H1 (cell line): ENCODE measurements at regions not wholly inside any gene's neighbourhood (a gene's known extent, or its start where the extent isn't known, plus 50 kb on each side); places are given as distances from the start of the nearest gene placed in this dataset.

Experiments
- EP300 ChIP-seq, 2 experiments: IDR thresholded peaks; 1 replicate in 1 of 2; 2 replicates in 1 of 2; pipeline ENCODE4 v1.6.1; 2011 to 2012; ENCODE audit warnings: low read depth in 2 of 2, low read length in 2 of 2, mild to moderate bottlenecking in 2 of 2, borderline replicate concordance in 1 of 2, inconsistent platforms in 1 of 2, moderate library complexity in 1 of 2
- EZH2 ChIP-seq: fragments of 200-600 bp; sonication (generic); IDR thresholded peaks from 2 replicates; pipeline ENCODE4 v1.7.1; 2012; ENCODE audit warnings: low read depth, mild to moderate bottlenecking, moderate library complexity, low read length, inconsistent platforms; ENCODE audit not compliant: severe bottlenecking
- JUN ChIP-seq: IDR thresholded peaks from 2 replicates; pipeline ENCODE4 v1.6.1; 2011; ENCODE audit warnings: low read depth, mild to moderate bottlenecking, improper control_type of control experiment, low read length
- MAX ChIP-seq: IDR thresholded peaks from 2 replicates; pipeline ENCODE4 v1.6.1; 2012; ENCODE audit warnings: inconsistent platforms
- POLR2A ChIP-seq, 2 experiments: IDR thresholded peaks; 1 replicate in 1 of 2; 2 replicates in 1 of 2; pipeline ENCODE4 v1.6.1; 2011; ENCODE audit warnings: low read depth in 2 of 2, low read length in 2 of 2, mild to moderate bottlenecking in 2 of 2; ENCODE audit errors: control extremely low read depth in 1 of 2
- POLR2AphosphoS5 ChIP-seq: IDR thresholded peaks from 2 replicates; pipeline ENCODE4 v1.6.1; 2011; ENCODE audit warnings: low read depth, low read length
- YY1 ChIP-seq: IDR thresholded peaks from 2 replicates; pipeline ENCODE4 v1.6.1; 2011; ENCODE audit warnings: low read depth, mild to moderate bottlenecking, low read length
- TF ChIP-seq, protein P1 (sequence below), 3 experiments: IDR thresholded peaks; 1 replicate in 2 of 3; 2 replicates in 1 of 3; pipeline versions ENCODE4 v1.5.1 to v1.6.1; 2011; ENCODE audit warnings: low read length in 3 of 3, mild to moderate bottlenecking in 3 of 3, inconsistent platforms in 2 of 3, low read depth in 1 of 3, moderate library complexity in 1 of 3; ENCODE audit not compliant: insufficient read depth in 1 of 3; ENCODE audit errors: control extremely low read depth in 1 of 3
- TF ChIP-seq, protein P2 (sequence below): IDR thresholded peaks from 2 replicates; pipeline ENCODE4 v1.6.1; 2011; ENCODE audit warnings: low read length, improper control_type of control experiment

GRCh38 chr12:75684678-75685616 is 173.5 kb upstream of the KRR1 start:
- no peak for TF ChIP-seq EZH2
- TF ChIP-seq, protein P1, sequence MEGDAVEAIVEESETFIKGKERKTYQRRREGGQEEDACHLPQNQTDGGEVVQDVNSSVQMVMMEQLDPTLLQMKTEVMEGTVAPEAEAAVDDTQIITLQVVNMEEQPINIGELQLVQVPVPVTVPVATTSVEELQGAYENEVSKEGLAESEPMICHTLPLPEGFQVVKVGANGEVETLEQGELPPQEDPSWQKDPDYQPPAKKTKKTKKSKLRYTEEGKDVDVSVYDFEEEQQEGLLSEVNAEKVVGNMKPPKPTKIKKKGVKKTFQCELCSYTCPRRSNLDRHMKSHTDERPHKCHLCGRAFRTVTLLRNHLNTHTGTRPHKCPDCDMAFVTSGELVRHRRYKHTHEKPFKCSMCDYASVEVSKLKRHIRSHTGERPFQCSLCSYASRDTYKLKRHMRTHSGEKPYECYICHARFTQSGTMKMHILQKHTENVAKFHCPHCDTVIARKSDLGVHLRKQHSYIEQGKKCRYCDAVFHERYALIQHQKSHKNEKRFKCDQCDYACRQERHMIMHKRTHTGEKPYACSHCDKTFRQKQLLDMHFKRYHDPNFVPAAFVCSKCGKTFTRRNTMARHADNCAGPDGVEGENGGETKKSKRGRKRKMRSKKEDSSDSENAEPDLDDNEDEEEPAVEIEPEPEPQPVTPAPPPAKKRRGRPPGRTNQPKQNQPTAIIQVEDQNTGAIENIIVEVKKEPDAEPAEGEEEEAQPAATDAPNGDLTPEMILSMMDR (IDR thresholded peaks at IDR 0.05; ENCODE audit: control extremely low read depth in 1 of 3, insufficient read depth in 1 of 3, low read depth in 1 of 3, low read length in 3 of 3): no peak
- TF ChIP-seq EP300 (IDR thresholded peaks at IDR 0.05; ENCODE audit: borderline replicate concordance in 1 of 2, low read depth in 2 of 2, low read length in 2 of 2): no peak
- no peak for TF ChIP-seq POLR2A (IDR thresholded peaks at IDR 0.05; ENCODE audit: control extremely low read depth in 1 of 2, low read depth in 2 of 2, low read length in 2 of 2)
- TF ChIP-seq, protein P2, sequence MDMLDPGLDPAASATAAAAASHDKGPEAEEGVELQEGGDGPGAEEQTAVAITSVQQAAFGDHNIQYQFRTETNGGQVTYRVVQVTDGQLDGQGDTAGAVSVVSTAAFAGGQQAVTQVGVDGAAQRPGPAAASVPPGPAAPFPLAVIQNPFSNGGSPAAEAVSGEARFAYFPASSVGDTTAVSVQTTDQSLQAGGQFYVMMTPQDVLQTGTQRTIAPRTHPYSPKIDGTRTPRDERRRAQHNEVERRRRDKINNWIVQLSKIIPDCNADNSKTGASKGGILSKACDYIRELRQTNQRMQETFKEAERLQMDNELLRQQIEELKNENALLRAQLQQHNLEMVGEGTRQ: no peak
- no peak for TF ChIP-seq JUN
- TF ChIP-seq MAX: no peak
- TF ChIP-seq POLR2AphosphoS5: no peak
- TF ChIP-seq YY1: no peak
